Endothelial cell of umbilical vein (primary cell): ENCODE measurements at regions not wholly inside any gene's neighbourhood (a gene's known extent, or its start where the extent isn't known, plus 50 kb on each side); places are given as distances from the start of the nearest gene placed in this dataset.
"Not testable (repeated sequence)": the region's sequence is repeated elsewhere in the genome, so short reads cannot be mapped to it uniquely, and the experiment has no call there.

ENCODE experiments used
- CTCF ChIP-seq, 2 donors: IDR thresholded peaks; 1 replicate in 1 of 2; 2 replicates in 1 of 2; pipeline ENCODE4 v1.5.1; 2011; ENCODE audit warnings: low read length in 2 of 2, mild to moderate bottlenecking in 2 of 2, moderate library complexity in 2 of 2, control low read depth in 1 of 2, inconsistent platforms in 1 of 2, low read depth in 1 of 2; ENCODE audit not compliant: insufficient read depth in 1 of 2; ENCODE audit errors: extremely low read depth in 1 of 2
- MYC ChIP-seq: IDR thresholded peaks from one replicate; pipeline ENCODE4 v1.6.1; 2011; ENCODE audit warnings: mild to moderate bottlenecking, low read depth, low read length

- TF ChIP-seq CTCF (IDR thresholded peaks at IDR 0.05; ENCODE audit: extremely low read depth in 1 of 2, insufficient read depth in 1 of 2, low read depth in 1 of 2, low read length in 2 of 2); MYC: not testable (repeated sequence)
Observed at GRCh38 chr21:7956074-7956452, 2565.3 kb upstream of the TPTE start.
